GM18951 (cell line): ENCODE measurements at regions not wholly inside any gene's neighbourhood (a gene's known extent, or its start where the extent isn't known, plus 50 kb on each side); places are given as distances from the start of the nearest gene placed in this dataset.
"Not testable (repeated sequence)": the region's sequence is repeated elsewhere in the genome, so short reads cannot be mapped to it uniquely, and the experiment has no call there.

Experiments used
- POLR2A ChIP-seq: IDR thresholded peaks from 4 replicates; pipeline ENCODE4 v1.6.1; 2011; ENCODE audit warnings: mild to moderate bottlenecking; ENCODE audit not compliant: insufficient read length, insufficient read depth; ENCODE audit errors: extremely low read depth
- in situ Hi-C: fragments of 300-500 bp; cut with MboI; formaldehyde crosslinking; loops from one replicate; pipeline ENCODE4 v1.12.0; 2022; ENCODE audit warnings: low sequenced_read_pairs, mixed read lengths, inconsistent platforms; ENCODE audit not compliant: unreplicated experiment

DNA sequence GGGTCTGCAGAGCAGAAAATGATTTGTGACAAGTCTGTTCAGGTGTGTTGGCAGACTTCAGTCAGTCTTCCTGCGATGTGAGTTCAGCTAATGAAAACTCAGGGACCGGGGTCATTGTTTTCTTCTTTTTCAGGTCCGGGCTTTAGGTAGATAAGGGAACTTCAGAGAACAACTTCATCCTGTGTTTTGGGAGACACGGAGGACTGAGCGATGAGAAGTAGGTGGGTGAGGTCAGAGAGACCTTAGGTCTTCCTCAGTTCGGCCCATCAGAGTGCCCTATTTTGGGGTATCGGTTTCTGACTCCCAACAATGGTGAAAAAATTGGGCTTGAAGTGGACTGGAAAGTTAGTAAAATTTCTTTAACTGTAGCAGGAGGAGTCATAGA, 88.9 kb upstream of the ATF7IP2 start:
- in situ Hi-C loops, result no loop called here
- no peak for TF ChIP-seq POLR2A

GRCh38 chr16:10297341-10298006, 88.4 kb upstream of the ATF7IP2 start:
- no peak for TF ChIP-seq POLR2A
- in situ Hi-C loops, result no loop called here

GRCh38 chr16:10300905-10301304, 85.0 kb upstream of the ATF7IP2 start:
- no peak for TF ChIP-seq POLR2A
- in situ Hi-C loops, result no loop called here

GRCh38 chr16:10301547-10301946, 84.3 kb upstream of the ATF7IP2 start:
- in situ Hi-C loops, result not testable (repeated sequence)

DNA sequence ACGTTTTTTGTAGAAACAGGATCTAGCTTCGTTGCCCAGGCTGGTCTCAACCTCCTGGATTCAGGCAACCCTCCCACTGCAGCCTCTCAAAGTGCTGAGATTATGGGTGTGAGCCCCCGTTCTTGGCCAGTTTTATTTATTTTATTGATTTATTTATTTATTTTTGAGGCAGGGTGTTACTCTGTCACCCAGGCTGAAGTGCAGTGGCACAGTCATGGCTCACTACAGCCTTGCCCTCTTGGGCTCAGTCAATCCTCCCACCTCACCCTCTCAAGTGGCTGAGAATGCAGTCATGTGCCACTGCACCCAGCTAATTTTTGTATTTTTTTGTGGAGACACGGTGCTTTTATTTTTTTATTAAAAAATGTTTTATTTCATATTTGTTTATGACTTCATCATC, 79.9 kb upstream of the ATF7IP2 start:
- no peak for TF ChIP-seq POLR2A
- in situ Hi-C loops, result loop anchor here (5.0 kb wide), 1 partner anchor 49 kb away; no protein-coding TSS in a partner anchor

GRCh38 chr16:10308305-10309193, 77.3 kb upstream of the ATF7IP2 start:
- in situ Hi-C loops, result loop anchor here (5.0 kb wide), 1 partner anchor 51 kb away; no protein-coding TSS in a partner anchor
- TF ChIP-seq POLR2A, result no peak

DNA sequence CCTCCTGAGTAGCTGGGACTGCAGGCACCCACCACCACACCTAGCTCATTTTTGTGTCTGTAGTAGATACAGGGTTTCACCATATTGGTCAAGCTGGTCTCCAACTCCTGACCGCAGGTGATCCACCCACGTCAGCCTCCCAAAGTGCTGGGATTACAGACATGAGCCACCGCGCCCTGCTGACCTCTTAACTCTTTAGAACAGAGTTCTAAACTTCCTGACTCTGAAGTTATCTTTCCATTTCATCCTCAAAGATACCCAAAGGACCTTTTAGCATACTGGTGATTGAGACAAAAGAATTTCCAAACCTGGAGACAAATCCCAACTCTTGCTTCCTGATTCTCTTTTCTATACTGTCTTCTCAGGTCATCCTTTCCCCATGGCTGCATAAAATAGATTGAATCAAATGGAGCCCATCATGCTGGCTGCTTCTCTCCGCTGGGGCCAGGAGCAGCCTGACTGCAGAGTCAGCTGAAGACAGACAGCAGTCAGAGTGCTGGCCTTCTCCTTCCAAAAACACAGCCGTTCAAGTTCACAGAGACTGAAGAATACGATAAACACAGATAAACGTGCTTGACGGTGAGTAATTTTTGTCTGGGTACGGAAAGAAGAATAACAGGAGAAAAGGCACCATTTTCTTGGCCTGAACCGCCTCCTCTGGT, 76.5 kb upstream of the ATF7IP2 start:
- in situ Hi-C loops, result loop anchor here (5.0 kb wide), 1 partner anchor 52 kb away; no protein-coding TSS in a partner anchor

GRCh38 chr16:10312008-10312407, 73.9 kb upstream of the ATF7IP2 start:
- in situ Hi-C loops, result no loop called here
- TF ChIP-seq POLR2A, result no peak

More for the DNA sequence above, 76.5 kb upstream of the ATF7IP2 start:
- TF ChIP-seq POLR2A, result no peak

DNA sequence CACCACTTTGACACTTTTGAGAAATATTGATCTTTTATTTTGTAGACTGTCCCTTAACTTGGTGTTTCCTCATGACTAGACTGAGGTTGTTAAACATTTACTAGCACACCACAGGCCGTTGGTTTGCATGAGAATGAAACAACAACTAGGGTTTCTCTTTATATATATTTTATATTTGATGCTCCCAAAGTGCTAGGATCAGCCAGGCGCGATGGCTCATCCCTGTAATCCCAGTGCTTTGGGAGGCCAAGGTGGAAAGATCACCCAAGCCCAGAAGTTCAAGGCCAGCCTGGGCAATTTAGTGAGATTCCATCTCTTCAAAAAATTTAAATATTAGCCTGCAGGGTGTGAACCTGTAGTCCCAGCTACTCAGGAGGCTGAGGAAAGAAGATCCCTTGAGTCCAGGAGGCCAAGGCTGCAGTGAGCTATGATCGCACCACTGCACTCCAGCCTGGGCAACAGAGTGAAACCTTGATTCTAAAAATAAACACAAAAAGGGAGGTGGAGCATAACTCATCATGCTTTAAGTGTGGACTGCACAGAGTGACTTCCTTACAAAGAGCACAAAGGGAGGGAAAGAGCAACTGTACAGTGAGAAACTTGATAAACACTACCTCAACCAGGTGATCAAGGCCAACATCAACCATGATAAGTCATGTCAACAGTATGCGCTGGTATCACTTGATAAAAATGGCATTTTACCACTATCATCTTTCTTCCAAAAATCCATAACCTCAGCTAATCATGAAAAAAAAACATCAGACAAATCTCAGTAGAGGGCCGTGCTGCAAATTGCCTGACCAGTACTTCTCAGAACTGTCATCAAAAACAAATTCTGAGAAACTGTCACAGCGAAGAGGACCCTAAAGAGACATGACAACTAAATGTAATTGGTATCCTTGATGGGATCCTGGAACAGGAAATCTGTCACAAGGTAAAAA, 72.8 kb upstream of the ATF7IP2 start:
- in situ Hi-C loops, result no loop called here
- no peak for TF ChIP-seq POLR2A

GRCh38 chr16:10314317-10314716, 71.5 kb upstream of the ATF7IP2 start:
- TF ChIP-seq POLR2A, result no peak
- in situ Hi-C loops, result no loop called here

- TF ChIP-seq POLR2A, result no peak
- in situ Hi-C loops, result no loop called here
Observed at GRCh38 chr16:10314811-10315210, 71.0 kb upstream of the ATF7IP2 start.

DNA sequence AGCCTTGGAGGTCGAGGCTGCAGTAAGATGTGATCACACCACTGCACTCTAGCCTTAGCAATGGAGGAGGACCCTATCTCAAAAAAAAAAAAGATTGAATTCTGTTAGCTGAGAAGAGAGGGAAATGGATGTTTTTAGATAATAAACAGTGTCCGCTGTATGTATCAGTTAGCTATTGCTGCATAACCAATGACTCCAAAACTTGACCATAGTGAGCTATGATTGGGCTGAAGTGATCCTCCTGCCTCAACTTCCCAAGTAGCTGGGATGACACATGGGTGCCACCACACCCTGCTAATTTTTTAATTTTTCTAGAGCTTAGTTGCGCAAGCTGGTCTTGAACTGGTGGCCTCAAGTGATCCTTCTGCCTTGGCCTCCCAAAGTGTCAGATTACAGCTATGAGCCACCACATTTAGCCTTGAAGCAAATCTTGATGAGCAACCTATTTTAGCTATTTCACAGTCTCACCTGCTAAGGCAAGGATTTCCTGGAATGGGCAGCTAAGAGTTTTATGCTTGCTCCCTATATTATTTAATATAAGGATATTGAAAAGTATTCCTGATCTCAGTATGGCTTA, 68.3 kb upstream of the ATF7IP2 start:
- TF ChIP-seq POLR2A, result no peak
- in situ Hi-C loops, result no loop called here
